Keratinocyte (primary cell): ENCODE measurements at regions not wholly inside any gene's neighbourhood (a gene's known extent, or its start where the extent isn't known, plus 50 kb on each side); places are given as distances from the start of the nearest gene placed in this dataset.

ENCODE experiments used
- DNase-seq: peaks from one replicate; pipeline ENCODE4 v3.0.0-alpha.2; 2011; ENCODE audit warnings: low read depth, missing footprints, low spot score
- FAIRE-seq: peaks from 2 replicates; lab custom pipeline; 2011; peaks lifted over from hg19 to GRCh38; lab: Jason Lieb, UNC
- H2AFZ ChIP-seq: 2 replicates; pipeline ENCODE4 v1.6.0; 2012; ENCODE audit warnings: low read length, control low read depth, inconsistent platforms; ENCODE audit not compliant: control insufficient read depth
- H3K27ac ChIP-seq: 2 replicates; pipeline ENCODE4 v1.5.1; 2011; ENCODE audit warnings: low read length; ENCODE audit not compliant: control insufficient read depth, insufficient read depth
- H3K27me3 ChIP-seq: 3 replicates; pipeline ENCODE4 v1.6.0; 2011; ENCODE audit warnings: low read length; ENCODE audit not compliant: control insufficient read depth, insufficient read depth; ENCODE audit errors: extremely low read depth
- H3K36me3 ChIP-seq, 2 experiments: 2 replicates in 1 of 2; 3 replicates in 1 of 2; pipeline ENCODE4 v1.5.1; 2011; ENCODE audit warnings: low read length in 2 of 2, mild to moderate bottlenecking in 1 of 2; ENCODE audit not compliant: control insufficient read depth in 2 of 2, insufficient read depth in 2 of 2; ENCODE audit errors: extremely low read depth in 1 of 2
- H3K4me1 ChIP-seq: 3 replicates; pipeline ENCODE4 v1.5.1; 2011; ENCODE audit warnings: low read length; ENCODE audit not compliant: control insufficient read depth, insufficient read depth; ENCODE audit errors: extremely low read depth
- H3K4me2 ChIP-seq: 3 replicates; pipeline ENCODE4 v1.6.0; 2011; ENCODE audit warnings: low read depth, low read length; ENCODE audit not compliant: control insufficient read depth, insufficient read depth; ENCODE audit errors: extremely low read depth
- H3K4me3 ChIP-seq, 3 experiments: fragments of 200-600 bp in 1 of 3; sonication (generic) in 1 of 3; 2 replicates in 2 of 3; 3 replicates in 1 of 3; pipeline ENCODE4 v1.5.1; 2011 to 2016; ENCODE audit warnings: low read length in 3 of 3, mild to moderate bottlenecking in 3 of 3, control low read depth in 2 of 3, inconsistent platforms in 1 of 3, low read depth in 1 of 3, mixed read lengths in 1 of 3, mixed run types in 1 of 3, moderate library complexity in 1 of 3; ENCODE audit not compliant: control insufficient read depth in 2 of 3, insufficient read depth in 2 of 3; ENCODE audit errors: extremely low read depth in 1 of 3
- H3K79me2 ChIP-seq: 2 replicates; pipeline ENCODE4 v1.6.0; 2012; ENCODE audit warnings: low read length; ENCODE audit not compliant: control insufficient read depth, insufficient read depth
- H3K9ac ChIP-seq: 3 replicates; pipeline ENCODE4 v1.6.0; 2011; ENCODE audit warnings: low read length; ENCODE audit not compliant: control insufficient read depth, insufficient read depth; ENCODE audit errors: extremely low read depth
- H3K9me1 ChIP-seq: 3 replicates; pipeline ENCODE4 v1.6.0; 2011; ENCODE audit warnings: low read length; ENCODE audit not compliant: control insufficient read depth, insufficient read depth; ENCODE audit errors: extremely low read depth
- H3K9me3 ChIP-seq: 2 replicates; pipeline ENCODE4 v1.5.1; 2012; ENCODE audit warnings: low read depth, low read length; ENCODE audit not compliant: control insufficient read depth
- H4K20me1 ChIP-seq: 3 replicates; pipeline ENCODE4 v1.6.0; 2011; ENCODE audit warnings: low read length; ENCODE audit not compliant: control insufficient read depth, insufficient read depth; ENCODE audit errors: extremely low read depth
- CTCF ChIP-seq, 3 experiments: IDR thresholded peaks in 1 of 3; conservative IDR thresholded peaks in 1 of 3; optimal IDR thresholded peaks in 1 of 3; 2 replicates in 2 of 3; 3 replicates in 1 of 3; pipeline versions ENCODE3 to v1.5.1; 2011; ENCODE audit warnings: low read length in 3 of 3, mild to moderate bottlenecking in 3 of 3, moderate library complexity in 2 of 3, control low read depth in 1 of 3, inconsistent platforms in 1 of 3; ENCODE audit not compliant: insufficient read depth in 2 of 3; ENCODE audit errors: extremely low read depth in 1 of 3
- EZH2 ChIP-seq: IDR thresholded peaks from one replicate; pipeline ENCODE4 v1.6.1; 2012; ENCODE audit warnings: inconsistent platforms, mild to moderate bottlenecking, low read length, moderate library complexity
- dilution Hi-C: fragments of 300-500 bp; cut with MboI; formaldehyde crosslinking; loops from one replicate; pipeline ENCODE4 v1.7.0; 2020; ENCODE audit warnings: low sequenced_read_pairs; ENCODE audit not compliant: extremely low pct_ligation_motif_present

- Histone ChIP-seq H3K4me1 (peaks cover 11% of the 10 kb centered on the region), H3K36me3 (no peaks in the 10 kb centered on the region), H3K4me2 (no peak overlapping the region), H4K20me1 (no peaks in the 10 kb centered on the region), H3K27ac (no peak overlapping the region), H3K4me3 (no peak overlapping the region), H3K9me3 (no peaks in the 10 kb centered on the region), H3K79me2 (no peaks in the 10 kb centered on the region), H2AFZ (no peak overlapping the region), H3K9ac (no peak overlapping the region), H3K27me3 (no peaks in the 10 kb centered on the region), H3K9me1 (no peaks in the 10 kb centered on the region)
- dilution Hi-C loops, result no loop called here
- no peak for DNase-seq
- TF ChIP-seq CTCF (optimal IDR thresholded peaks at IDR 0.05 in 1 of 3, IDR thresholded peaks at IDR 0.05 in 1 of 3, conservative IDR thresholded peaks at IDR 0.05 in 1 of 3; ENCODE audit: extremely low read depth in 1 of 3, insufficient read depth in 2 of 3, low read length in 3 of 3) (no peak), EZH2 (no peak)
- FAIRE-seq, result no peak
These were observed 156.5 kb downstream of the GAS1 start for GRCh38 chr9:86790805-86791204.

GRCh38 chr9:86788456-86788855 is 158.8 kb downstream of the GAS1 start:
- TF ChIP-seq CTCF (optimal IDR thresholded peaks at IDR 0.05 in 1 of 3, IDR thresholded peaks at IDR 0.05 in 1 of 3, conservative IDR thresholded peaks at IDR 0.05 in 1 of 3; ENCODE audit: extremely low read depth in 1 of 3, insufficient read depth in 2 of 3, low read length in 3 of 3), result no peak
- TF ChIP-seq EZH2, result no peak
- Histone ChIP-seq H3K4me1 (peaks cover 11% of the 10 kb centered on the region), H3K9me1 (no peaks in the 10 kb centered on the region), H3K4me3 (no peak overlapping the region), H3K79me2 (no peaks in the 10 kb centered on the region), H3K27ac (no peak overlapping the region), H3K9me3 (no peaks in the 10 kb centered on the region), H2AFZ (no peak overlapping the region), H3K36me3 (no peaks in the 10 kb centered on the region), H4K20me1 (no peaks in the 10 kb centered on the region), H3K9ac (no peak overlapping the region), H3K27me3 (no peaks in the 10 kb centered on the region), H3K4me2 (no peak overlapping the region)
- no peak for FAIRE-seq
- dilution Hi-C loops, result no loop called here
- no peak for DNase-seq
